GM12872 (cell line): ENCODE measurements at regions not wholly inside any gene's neighbourhood (a gene's known extent, or its start where the extent isn't known, plus 50 kb on each side); places are given as distances from the start of the nearest gene placed in this dataset.

Source experiments
- TF ChIP-seq, protein P1 (sequence below): IDR thresholded peaks from 3 replicates; pipeline ENCODE4 v1.5.1; 2011; ENCODE audit warnings: low read depth, mild to moderate bottlenecking, low read length, moderate library complexity; ENCODE audit not compliant: insufficient read depth

DNA sequence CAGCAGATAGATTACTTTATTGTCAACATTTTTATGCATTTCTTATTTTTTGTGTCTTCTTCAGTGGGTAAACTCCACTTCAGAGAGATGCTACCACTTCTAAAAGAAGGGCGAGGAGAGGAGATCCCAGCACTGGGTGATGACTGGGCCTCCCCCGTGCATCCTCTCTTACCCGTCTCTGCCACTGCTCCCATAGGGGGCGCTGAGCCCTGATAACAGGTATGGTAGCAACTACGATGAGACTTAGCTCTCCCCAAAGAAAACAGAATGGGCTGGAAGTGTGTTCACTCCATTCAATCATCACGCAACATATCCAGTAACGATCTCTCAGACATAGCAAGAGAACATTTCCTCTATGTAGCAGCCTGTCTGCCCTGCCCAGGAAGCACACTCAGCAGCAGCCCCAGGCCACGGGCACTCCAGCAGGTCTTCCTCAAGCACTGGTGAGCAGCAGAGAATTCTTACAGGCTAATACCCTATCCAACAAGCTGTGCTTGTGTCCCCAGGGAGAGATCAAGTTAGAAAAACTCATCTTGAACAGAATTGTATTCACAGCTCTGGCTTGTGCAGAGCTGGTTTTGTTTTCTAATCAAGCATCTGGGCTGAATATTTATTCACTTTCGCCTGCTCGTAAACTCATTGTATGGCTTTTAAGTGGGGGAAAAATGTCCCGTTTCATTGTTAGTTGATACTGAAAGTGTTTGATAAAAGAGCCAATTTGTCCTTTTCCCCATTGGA, 533.1 kb upstream of the CDH4 start:
- TF ChIP-seq, protein P1, sequence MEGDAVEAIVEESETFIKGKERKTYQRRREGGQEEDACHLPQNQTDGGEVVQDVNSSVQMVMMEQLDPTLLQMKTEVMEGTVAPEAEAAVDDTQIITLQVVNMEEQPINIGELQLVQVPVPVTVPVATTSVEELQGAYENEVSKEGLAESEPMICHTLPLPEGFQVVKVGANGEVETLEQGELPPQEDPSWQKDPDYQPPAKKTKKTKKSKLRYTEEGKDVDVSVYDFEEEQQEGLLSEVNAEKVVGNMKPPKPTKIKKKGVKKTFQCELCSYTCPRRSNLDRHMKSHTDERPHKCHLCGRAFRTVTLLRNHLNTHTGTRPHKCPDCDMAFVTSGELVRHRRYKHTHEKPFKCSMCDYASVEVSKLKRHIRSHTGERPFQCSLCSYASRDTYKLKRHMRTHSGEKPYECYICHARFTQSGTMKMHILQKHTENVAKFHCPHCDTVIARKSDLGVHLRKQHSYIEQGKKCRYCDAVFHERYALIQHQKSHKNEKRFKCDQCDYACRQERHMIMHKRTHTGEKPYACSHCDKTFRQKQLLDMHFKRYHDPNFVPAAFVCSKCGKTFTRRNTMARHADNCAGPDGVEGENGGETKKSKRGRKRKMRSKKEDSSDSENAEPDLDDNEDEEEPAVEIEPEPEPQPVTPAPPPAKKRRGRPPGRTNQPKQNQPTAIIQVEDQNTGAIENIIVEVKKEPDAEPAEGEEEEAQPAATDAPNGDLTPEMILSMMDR = no peak

DNA sequence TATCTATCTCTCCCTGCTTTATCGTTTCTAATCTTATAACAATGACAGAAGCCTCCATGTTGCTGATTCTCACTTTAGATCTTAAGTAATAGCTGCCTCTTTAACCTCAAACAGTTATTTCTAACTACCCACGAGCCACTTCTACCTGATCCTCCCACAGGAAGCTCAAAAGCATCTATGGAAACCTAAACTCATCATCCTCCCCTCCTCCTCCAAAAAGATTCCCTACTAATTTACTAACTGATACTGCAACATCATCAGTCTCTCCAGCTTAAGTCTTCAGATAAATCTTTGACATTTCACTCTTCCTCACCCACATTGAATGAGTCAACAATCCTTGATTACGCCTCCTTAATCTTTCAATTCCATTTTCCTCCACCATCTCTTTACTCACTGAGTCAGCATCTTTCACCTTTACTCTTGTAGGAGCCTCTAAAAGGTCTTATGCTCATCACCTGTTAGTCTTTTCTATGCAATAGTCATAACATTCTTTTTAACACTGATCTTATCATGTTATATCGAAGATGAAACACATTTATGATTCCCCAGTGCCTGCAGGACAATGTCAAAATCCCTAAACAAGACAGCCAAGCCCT, 526.7 kb upstream of the CDH4 start:
- TF ChIP-seq, protein P1 = no peak

DNA sequence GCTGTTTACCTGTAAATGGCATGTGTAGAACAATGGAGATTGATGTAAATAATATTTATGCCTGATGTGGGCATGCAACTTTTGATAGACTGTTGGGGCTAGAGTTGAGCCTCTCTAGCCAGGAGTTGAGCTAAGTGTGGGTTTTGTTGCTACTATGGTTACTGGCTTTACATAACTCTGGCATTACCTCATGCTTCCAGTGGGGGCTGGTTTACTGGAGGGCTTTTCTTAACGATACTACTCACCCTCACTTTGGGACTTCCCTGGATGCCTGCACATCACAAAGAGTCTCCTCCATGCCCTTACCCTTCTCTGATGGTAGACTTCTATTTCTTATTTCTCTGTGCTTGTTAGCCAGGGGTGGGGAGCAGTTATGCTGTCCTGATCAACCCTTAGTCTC, 524.6 kb upstream of the CDH4 start:
- TF ChIP-seq, protein P1 = no peak

DNA sequence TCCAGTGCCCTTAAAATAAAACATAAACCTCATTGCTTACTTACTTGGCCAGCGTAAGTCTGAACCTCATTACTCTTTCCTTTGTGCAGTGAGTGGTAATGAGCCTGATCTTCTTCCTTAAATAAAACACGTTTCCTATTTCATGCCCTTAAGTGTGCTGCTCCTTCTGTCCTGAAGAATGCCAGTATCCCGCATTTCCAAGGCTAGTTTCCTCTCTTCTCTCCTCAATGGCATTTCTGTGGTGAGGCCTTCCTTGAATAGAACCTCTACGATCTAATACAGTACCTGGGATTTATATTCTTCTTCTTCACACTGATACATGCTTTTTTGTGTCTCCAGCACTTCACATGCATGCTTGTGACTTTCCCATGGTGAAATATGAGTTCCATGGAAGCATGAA, 523.4 kb upstream of the CDH4 start:
- TF ChIP-seq, protein P1 = no peak

DNA sequence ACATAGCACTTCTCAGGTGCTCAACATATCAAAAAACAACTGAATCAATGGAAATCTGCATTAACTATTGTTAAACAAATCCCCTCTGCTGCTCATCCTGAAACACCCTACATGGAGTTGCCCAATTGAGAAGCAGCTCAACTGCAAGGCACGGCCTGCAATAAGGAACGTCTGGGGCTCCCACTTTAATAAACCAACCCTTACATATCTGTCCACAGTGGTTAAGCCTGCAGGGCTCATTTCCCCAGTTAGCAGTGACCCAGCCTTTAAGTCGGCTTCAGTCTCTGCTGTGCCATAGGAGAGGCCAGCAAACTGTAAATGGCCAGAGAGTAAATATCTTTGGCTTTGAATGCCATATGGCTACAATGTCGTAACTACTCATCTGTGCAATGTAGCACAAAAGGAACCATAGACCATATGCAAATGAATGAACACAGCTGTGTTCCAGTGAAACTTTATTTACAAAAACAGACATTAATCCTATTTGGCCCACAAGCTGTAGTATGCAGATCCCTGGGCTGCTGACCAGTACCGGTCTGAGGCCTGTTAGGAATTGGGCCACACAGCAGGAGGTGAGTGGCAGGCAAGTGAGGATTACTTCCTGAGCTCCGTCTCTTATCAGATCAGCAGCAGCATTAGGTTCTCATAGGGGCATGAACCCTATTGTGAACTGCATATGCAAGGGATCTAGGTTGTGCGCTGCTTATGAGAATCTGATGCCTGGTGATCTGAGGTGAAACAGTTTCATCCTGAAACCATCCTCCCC, 522.7 kb upstream of the CDH4 start:
- TF ChIP-seq, protein P1 = no peak

DNA sequence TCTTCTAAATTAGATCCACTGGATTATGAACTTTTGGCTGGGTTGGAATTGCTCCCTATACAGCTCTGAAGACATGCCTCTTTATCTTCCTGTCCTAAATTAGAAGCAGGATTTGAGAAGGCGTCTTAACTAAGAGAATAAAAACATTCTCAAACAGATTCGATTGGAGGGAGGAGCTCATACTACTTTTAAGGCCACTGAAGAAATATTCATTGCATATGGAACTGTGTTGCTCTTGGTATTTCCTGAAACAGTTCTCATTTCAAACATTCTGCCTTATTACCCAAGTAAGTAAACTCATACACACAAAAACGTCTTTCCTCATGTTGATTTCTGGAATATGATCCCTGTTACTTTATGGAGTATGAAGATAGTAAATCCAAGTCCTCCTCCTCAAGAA, 519.7 kb upstream of the CDH4 start:
- TF ChIP-seq, protein P1 = no peak

DNA sequence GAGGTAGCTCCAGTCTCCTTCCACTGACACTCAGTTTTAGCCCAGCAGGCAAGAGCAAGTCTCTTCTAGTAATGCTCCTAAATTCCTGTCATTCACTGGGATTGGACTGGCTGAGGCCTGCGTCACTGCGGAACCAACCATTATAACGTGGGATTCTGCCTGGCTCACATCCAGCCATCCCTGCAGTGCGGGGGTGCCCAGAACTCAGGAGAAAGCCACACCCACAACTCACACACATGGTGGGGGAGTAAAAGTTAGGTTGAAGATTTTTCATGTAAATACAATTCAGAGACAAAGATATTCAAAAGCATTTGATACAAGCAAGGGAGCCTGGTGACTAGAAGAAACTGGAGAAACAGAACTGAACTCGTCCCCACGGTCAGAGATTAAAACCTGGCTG, 504.0 kb upstream of the CDH4 start:
- TF ChIP-seq, protein P1 = no peak
